ENCODE measurements at regions not wholly inside any gene's neighbourhood (a gene's known extent, or its start where the extent isn't known, plus 50 kb on each side); places are given as distances from the start of the nearest gene placed in this dataset.

DNA sequence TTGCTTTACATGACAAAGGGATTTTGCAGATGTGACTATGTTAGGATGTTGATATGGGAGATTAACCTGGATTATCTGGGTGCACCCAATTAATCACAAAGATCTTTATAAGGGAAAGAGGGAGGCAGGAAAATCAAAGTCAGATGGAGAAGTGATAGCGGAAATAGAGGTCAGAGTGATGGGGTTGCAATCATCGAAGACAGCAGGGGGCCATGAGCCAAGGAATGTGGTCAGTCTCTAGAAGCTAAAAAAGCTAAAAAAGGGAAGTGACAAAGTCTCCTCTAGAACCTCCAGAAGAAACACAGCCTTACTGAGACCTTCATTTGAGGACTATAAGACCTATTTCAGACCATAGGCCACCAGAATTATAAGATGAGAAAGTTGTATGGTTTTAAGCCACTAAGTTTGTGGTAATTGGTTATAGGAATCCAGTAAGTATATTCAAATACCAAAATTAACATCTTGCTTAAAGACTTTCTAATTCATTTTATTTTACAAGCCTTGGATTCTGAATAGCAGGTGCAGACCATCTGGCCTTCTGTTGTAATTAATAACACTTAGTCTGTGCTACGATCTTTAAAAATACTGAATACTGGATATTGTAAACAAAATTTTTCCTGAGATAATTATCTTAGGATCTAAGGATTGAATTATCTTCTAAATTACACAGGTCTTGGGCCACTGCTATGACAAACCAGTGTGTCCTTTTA is 493.4 kb upstream of the PCDH20 start:
- DNase-seq (ENCODE audit: extremely low read depth, low read depth) = no peak
- TF ChIP-seq, protein P1, sequence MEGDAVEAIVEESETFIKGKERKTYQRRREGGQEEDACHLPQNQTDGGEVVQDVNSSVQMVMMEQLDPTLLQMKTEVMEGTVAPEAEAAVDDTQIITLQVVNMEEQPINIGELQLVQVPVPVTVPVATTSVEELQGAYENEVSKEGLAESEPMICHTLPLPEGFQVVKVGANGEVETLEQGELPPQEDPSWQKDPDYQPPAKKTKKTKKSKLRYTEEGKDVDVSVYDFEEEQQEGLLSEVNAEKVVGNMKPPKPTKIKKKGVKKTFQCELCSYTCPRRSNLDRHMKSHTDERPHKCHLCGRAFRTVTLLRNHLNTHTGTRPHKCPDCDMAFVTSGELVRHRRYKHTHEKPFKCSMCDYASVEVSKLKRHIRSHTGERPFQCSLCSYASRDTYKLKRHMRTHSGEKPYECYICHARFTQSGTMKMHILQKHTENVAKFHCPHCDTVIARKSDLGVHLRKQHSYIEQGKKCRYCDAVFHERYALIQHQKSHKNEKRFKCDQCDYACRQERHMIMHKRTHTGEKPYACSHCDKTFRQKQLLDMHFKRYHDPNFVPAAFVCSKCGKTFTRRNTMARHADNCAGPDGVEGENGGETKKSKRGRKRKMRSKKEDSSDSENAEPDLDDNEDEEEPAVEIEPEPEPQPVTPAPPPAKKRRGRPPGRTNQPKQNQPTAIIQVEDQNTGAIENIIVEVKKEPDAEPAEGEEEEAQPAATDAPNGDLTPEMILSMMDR (IDR thresholded peaks at IDR 0.05; ENCODE audit: low read depth, low read length) = no peak

DNA sequence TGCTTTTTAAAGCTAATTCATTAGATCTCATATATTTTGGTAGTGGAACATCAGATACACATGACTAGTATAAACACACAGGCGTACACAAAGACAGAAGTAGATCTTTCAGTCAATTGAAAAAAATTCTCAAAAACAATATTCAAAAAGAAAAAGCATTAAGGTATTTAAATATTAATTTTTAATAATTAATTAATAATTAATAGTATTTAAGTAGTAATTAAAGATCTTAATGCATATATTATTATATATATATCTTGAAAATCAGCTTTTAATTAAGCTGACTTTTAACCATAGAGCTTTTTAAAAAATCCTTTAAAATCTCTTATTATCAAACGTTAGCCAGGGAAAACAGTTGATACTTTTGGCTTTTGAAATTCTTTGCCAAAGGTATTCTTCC is 489.4 kb upstream of the PCDH20 start:
- TF ChIP-seq, protein P1 (IDR thresholded peaks at IDR 0.05; ENCODE audit: low read depth, low read length) = no peak
- DNase-seq (ENCODE audit: extremely low read depth, low read depth) = no peak

DNA sequence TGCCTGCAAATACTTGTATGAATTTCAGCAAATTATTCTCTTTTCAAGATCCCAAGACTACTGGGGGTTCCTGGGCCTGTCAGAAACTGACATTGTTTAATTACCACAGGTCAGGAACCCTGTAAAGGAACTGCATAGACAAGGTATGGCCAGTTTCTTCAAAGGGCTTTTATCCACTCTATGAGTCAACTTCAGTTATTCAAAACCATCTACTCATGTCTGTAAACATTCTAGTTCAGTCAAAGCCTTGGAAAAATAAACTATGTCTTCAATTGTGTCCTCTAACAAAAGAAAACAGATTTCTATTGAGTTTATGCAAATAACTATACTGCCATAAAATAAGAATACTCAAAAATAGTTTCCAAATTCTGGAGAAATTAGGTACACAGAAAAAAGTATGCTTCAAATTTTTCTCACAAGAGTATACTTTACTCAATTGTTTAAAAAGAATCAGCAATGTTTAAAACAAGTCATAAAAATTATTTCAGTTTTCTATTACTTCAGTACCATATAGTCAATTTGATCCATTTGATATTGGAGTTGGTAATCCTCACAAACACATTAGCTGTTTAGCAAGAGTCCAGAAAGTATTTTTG is 486.4 kb upstream of the PCDH20 start:
- TF ChIP-seq, protein P1 (IDR thresholded peaks at IDR 0.05; ENCODE audit: low read depth, low read length) = no peak
- no peak for DNase-seq (ENCODE audit: extremely low read depth, low read depth)

DNA sequence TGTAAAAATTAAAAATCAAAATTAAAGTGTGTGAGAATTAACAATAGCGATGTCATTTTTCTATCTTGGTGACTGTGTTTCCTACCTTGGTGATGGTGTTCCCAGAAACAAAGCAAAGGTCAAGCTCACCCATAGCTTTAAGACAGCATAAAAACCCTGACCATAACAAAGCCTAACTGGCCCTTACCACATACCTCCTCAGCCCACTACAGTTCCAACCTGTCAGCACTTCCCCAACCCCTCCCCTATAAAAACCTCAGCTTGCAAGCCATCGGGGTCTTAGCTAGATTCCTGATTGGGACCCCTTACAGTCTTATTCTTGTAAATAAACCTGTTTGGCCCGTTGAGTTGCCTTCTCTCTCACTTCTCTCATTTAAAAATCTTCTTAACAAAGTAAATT is 484.4 kb upstream of the PCDH20 start:
- DNase-seq (ENCODE audit: extremely low read depth, low read depth) = no peak
- TF ChIP-seq, protein P1 (IDR thresholded peaks at IDR 0.05; ENCODE audit: low read depth, low read length) = no peak

DNA sequence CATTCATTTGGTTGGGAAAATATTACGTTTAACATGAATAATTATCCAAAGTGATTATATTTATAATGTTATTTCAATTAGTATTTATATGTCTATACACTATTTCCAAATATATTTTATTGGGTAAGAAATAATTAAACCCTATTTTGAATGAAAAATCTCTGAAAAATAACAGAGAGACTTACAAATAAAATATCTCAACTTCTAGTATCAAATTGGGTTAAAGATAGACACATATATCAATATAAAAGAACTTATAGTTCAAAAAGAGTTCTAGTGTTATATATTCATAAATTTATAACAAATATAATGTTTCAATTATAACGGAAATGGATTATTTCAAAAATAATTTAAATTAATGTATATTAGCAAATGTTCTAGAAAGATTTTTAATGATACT is 482.6 kb upstream of the PCDH20 start:
- TF ChIP-seq, protein P1 (IDR thresholded peaks at IDR 0.05; ENCODE audit: low read depth, low read length) = no peak
- DNase-seq (ENCODE audit: extremely low read depth, low read depth) = no peak

DNA sequence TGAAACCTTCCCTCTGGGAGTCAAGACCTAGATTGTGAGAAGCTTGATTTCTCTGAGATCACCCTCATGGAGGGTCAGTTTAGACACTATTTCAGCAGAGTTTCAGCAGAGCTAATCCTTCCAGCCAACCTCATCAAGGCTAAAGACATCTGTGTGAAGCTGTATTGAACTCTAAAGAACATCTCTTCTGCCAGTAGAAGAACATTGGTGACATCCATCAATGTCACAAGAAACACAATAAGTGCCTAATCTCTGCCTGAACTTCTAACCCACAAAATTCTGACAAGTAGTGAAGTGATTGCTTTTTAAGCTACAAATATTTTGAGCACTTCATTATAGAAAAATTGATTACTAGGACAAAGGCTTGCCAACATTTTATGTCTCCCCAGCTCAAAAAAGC is 475.8 kb upstream of the PCDH20 start:
- TF ChIP-seq, protein P1 (IDR thresholded peaks at IDR 0.05; ENCODE audit: low read depth, low read length) = no peak
- no peak for DNase-seq (ENCODE audit: extremely low read depth, low read depth)

DNA sequence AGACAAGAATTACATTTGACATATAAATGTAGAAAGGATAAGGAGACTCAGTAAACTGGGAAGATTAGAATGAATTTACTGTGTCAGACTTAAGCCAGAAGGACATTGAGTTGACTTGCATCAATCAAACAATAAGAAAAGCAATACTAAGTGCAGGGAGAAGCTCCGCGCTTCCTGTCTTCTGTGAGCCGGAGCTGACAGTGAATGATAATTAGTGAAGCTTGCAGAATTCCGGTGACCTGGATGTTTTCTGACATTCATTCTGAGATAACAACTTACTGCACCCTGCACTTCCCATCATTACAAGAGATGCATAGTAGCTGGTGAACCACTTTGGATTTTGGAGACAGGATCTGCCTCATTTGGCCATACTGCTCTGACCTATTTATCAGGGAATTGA is 469.2 kb upstream of the PCDH20 start:
- DNase-seq (ENCODE audit: extremely low read depth, low read depth) = no peak
- TF ChIP-seq, protein P1 (IDR thresholded peaks at IDR 0.05; ENCODE audit: low read depth, low read length) = no peak

All from AG09319 (cell line).